HG03039 (cell line): ENCODE measurements at regions not wholly inside any gene's neighbourhood (a gene's known extent, or its start where the extent isn't known, plus 50 kb on each side); places are given as distances from the start of the nearest gene placed in this dataset.

Experiments used
- ATAC-seq: cut with Tn5 transposase; IDR thresholded peaks from one replicate; pipeline ENCODE4 v1.9.1; 2021; ENCODE audit warnings: mild to moderate bottlenecking, moderate library complexity; ENCODE audit not compliant: unreplicated experiment

- no peak for ATAC-seq
Observed at GRCh38 chr12:115473257-115473956, 789.4 kb upstream of the TBX3 start.

DNA sequence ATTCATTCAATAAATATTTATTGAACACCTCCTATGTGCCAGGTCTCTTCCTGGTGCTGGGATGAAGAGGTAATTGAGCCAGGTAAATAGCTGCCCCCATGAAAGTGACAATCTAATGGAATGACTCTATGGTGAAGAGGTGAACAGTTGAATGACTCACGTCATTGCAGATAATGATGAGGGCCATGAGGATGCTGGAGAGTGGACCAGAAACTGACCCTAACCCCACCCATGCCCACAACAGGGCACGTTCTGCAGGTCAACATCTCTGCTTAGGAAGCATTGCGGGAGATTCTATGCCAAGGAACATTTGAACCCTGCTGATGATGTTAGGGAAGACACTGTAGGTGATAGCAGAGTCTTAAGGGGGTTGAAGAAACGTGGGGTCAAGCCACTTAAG lies 788.9 kb upstream of the TBX3 start:
- no peak for ATAC-seq

DNA sequence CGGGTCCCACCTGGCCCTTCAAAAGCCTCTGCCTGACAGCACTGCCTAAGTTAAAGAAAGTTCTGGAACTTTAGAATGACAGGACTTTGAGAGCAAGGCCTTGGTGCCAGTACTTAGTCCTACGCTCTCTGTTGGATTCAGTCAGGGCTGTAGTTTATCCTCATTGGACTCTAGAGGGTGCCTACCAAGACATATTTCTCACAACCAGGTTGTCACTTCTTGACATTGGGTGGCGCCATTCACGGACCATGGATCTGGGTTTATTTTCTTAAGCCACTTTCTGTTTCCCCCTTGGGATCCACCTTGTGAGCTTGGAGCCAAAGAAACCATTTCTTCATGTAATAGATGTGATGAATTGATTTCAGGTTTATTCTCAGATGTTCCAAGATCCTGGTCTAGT lies 787.0 kb upstream of the TBX3 start:
- ATAC-seq: no peak

GRCh38 chr12:115470526-115470925 lies 786.6 kb upstream of the TBX3 start:
- ATAC-seq: no peak

GRCh38 chr12:115468087-115468510 lies 784.1 kb upstream of the TBX3 start:
- ATAC-seq: no peak

GRCh38 chr12:115467531-115467930 lies 783.6 kb upstream of the TBX3 start:
- ATAC-seq: no peak

GRCh38 chr12:115466076-115466475 lies 782.1 kb upstream of the TBX3 start:
- ATAC-seq: no peak

DNA sequence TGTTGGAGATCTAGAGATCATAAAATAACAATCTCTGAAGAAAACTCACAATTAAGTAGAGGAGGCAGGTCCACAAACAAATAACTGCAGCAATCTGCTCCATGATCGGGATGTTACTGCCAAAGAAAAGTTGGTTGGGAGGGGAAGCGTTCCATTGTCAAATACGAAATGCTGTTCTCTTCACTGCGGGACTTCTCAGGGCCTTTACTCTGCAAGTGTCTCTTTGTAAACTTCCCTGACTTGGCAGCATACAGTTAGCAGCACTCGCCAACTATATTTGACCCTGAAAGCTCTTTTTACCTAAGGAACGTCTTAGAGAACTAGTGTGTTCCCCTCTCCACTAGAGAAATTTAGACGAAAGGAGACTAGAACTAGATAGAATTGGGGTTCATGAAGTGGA lies 780.7 kb upstream of the TBX3 start:
- no peak for ATAC-seq

DNA sequence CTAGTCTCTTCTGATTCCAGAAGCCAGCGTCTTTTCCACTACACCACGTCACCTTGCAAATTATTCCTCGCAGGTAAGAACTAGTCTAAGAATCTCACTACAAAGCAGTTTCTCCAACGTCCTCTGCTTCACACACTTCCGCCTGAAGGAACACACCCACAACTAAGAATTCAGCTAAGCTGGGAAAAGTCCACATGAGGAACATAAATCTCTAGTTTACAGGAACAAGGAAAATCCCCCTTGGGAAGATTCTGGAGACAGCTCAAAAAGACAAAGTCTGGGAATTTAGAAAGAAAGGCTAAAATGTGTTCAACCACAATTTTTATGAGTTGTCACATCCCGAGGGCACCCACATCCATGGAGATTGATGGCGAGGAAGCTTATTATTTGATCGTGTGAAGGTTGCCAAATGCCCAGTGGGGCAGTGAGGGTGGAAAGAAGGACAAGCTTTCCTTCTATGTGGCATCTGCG lies 780.2 kb upstream of the TBX3 start:
- no peak for ATAC-seq

- no peak for ATAC-seq
Observed at GRCh38 chr12:115461401-115461800, 777.4 kb upstream of the TBX3 start.

DNA sequence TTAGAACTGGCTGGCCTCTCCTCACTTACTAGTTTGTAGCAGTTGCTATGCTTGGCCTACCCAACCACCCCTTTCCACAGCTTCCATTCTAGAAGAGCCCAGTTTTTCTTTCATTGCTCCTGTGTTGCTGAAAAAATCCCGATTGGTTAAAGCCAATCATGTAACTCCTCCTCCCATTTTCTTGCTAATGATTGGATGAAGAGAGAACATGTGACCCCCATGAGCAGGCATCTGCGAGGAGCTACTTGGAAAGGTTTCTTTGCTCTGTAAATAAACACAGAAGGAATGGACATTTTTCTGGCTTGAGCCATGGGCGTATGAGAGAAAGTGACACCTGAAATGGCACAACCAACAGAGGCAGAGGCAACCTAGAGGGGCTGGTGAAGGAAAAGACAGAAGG lies 773.8 kb upstream of the TBX3 start:
- ATAC-seq: no peak

GRCh38 chr12:115456946-115457689 lies 773.1 kb upstream of the TBX3 start:
- no peak for ATAC-seq

- no peak for ATAC-seq
Observed at GRCh38 chr12:115455268-115455681, 771.3 kb upstream of the TBX3 start.

- no peak for ATAC-seq
Observed at GRCh38 chr12:115452751-115453281, 768.8 kb upstream of the TBX3 start.

DNA sequence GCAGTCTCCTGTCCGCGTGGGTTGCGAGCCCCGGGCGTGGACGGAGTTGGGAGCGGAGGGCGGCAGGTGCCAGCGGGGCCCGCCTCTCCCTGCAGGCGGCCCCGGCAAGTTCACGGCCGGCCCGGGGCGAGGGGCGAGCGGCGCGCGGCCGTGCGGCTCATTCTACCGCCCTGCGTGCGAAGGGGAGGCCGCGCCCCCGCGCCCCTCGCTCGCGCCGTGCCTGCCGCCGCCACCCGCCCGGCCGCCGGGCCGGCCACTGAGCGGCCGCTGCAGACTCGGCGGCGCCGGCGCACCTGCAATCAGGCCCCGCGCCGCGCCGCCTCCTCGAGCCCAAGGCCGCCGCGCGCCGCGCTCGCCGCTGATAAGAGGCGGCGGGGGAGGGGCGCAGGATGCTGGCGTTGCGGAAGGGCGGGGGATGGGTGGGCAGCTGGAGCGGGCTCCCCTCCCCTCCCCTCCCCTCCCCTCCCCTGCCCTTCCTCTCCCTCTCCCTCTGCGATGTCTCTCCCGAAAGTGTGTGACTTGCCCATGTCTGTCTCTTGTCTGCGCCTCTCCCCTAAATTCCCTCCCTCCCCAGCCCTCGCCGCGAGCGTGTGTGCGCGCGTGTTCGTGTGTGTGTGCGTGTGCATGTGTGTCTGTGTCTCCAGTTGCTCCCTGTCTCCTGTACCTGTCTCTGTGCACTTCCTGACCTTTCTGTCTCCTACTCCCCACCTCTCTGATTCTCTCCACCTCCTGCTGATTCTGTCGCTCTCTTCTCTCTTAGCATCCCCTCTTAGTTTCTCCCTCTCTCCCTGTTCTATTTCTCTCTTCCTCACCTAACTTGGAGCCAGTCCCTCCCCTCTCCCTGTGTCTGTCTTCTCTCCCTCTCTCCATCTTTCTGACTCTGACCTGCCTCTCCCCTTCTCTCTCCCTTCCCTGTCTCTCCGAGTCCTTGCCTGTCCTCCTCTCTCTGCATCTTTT lies 768.1 kb upstream of the TBX3 start:
- ATAC-seq: no peak

GRCh38 chr12:115451151-115451779 lies 767.3 kb upstream of the TBX3 start:
- no peak for ATAC-seq

DNA sequence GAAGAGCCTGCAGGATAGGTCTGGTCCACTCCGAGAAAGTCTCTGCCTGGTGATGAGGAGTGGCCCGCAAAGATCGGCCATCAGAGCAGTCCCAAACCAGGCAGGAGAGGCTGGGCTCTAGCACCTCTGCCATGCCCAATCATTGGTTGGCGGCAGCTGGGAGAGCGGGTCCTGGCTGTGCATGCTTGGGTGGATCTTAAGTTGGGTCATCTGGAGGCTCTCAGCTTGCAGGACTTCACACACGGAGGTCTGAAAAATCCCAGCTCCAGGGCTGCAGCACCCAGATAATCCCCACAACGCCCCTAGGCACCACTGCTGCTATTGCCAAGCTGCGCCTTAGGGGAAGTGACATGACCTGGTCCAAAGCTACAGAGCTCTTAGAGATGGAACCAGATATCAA lies 766.7 kb upstream of the TBX3 start:
- ATAC-seq: no peak

- ATAC-seq: no peak
Observed at GRCh38 chr12:115450017-115450416, 766.0 kb upstream of the TBX3 start.

DNA sequence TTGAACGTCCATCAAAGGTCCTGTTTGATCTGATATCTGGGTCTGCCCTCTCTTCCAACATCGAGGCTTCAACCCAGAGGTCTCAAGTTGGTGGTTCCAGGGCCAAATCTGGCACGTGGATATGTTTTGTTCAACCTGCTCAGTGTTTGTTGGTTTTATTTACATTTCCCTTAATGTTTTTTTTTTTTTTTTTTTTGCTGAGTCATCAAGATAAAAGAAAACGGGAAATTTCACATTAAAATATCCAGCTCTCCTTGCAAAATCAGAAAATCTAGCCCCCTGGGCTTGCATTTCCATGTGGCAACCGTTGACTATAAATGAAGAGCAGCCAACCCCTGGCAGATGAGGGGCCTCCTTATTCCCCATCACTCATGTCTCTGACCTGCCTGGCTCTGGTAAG lies 765.6 kb upstream of the TBX3 start:
- ATAC-seq: no peak

- ATAC-seq: no peak
Observed at GRCh38 chr12:115444346-115444745, 760.4 kb upstream of the TBX3 start.
